H9 (cell line): ENCODE measurements at regions not wholly inside any gene's neighbourhood (a gene's known extent, or its start where the extent isn't known, plus 50 kb on each side); places are given as distances from the start of the nearest gene placed in this dataset.

Experiments
- DNase-seq: peaks from one replicate; pipeline ENCODE4 v3.0.0-alpha.2; 2017
- H2AFZ ChIP-seq: one replicate; pipeline ENCODE4 v1.6.1; 2013; ENCODE audit warnings: mild to moderate bottlenecking, low read length, control low read depth, moderate library complexity
- H2AK5ac ChIP-seq: 2 replicates; pipeline ENCODE4 v1.6.1; 2013; ENCODE audit warnings: low read length, control low read depth, mixed read lengths; ENCODE audit not compliant: insufficient read length
- H2BK120ac ChIP-seq: one replicate; pipeline ENCODE4 v1.6.1; 2013; ENCODE audit warnings: low read depth, mild to moderate bottlenecking, low read length, control low read depth, inconsistent platforms; ENCODE audit not compliant: poor library complexity, severe bottlenecking
- H2BK12ac ChIP-seq: 2 replicates; pipeline ENCODE4 v1.6.1; 2013; ENCODE audit warnings: low read length, control low read depth, mixed read lengths, low read depth; ENCODE audit not compliant: insufficient read length
- H2BK15ac ChIP-seq: 2 replicates; pipeline ENCODE4 v1.6.1; 2013; ENCODE audit warnings: low read depth, low read length, control low read depth
- H2BK20ac ChIP-seq: one replicate; pipeline ENCODE4 v1.6.1; 2013; ENCODE audit warnings: low read depth, mild to moderate bottlenecking, low read length, control low read depth, inconsistent platforms; ENCODE audit not compliant: poor library complexity, severe bottlenecking
- H2BK5ac ChIP-seq: 2 replicates; pipeline ENCODE4 v1.6.1; 2013; ENCODE audit warnings: low read length, control low read depth, mixed read lengths; ENCODE audit not compliant: insufficient read length
- H3K14ac ChIP-seq: 2 replicates; pipeline ENCODE4 v1.6.1; 2013; ENCODE audit warnings: low read length, control low read depth; ENCODE audit not compliant: insufficient read depth
- H3K18ac ChIP-seq: 2 replicates; pipeline ENCODE4 v1.6.1; 2013; ENCODE audit warnings: low read depth, mild to moderate bottlenecking, mixed read lengths, low read length, control low read depth; ENCODE audit not compliant: insufficient read length
- H3K23ac ChIP-seq: 2 replicates; pipeline ENCODE4 v1.6.1; 2013; ENCODE audit warnings: low read length, control low read depth, mixed read lengths, low read depth; ENCODE audit not compliant: insufficient read length
- H3K23me2 ChIP-seq: 2 replicates; pipeline ENCODE4 v1.6.1; 2013; ENCODE audit warnings: low read depth, mild to moderate bottlenecking, mixed read lengths, low read length, control low read depth; ENCODE audit not compliant: insufficient read length, poor library complexity, severe bottlenecking
- H3K27ac ChIP-seq: 2 replicates; pipeline ENCODE4 v1.5.1; 2013; ENCODE audit warnings: low read length, control low read depth, mixed read lengths, low read depth; ENCODE audit not compliant: insufficient read length
- H3K27me3 ChIP-seq: 2 replicates; pipeline ENCODE4 v1.6.1; 2013; ENCODE audit warnings: low read length, control low read depth, inconsistent platforms; ENCODE audit not compliant: insufficient read depth
- H3K4ac ChIP-seq: 2 replicates; pipeline ENCODE4 v1.6.1; 2013; ENCODE audit warnings: low read depth, mild to moderate bottlenecking, control low read depth, inconsistent platforms, low read length, moderate library complexity
- H3K4me1 ChIP-seq: 2 replicates; pipeline ENCODE4 v1.6.1; 2013; ENCODE audit warnings: low read length, control low read depth, inconsistent platforms; ENCODE audit not compliant: insufficient read depth
- H3K4me2 ChIP-seq: 2 replicates; pipeline ENCODE4 v1.6.1; 2013; ENCODE audit warnings: low read length, control low read depth, mixed read lengths; ENCODE audit not compliant: insufficient read length, insufficient read depth
- H3K56ac ChIP-seq: 2 replicates; pipeline ENCODE4 v1.6.1; 2013; ENCODE audit warnings: low read depth, mild to moderate bottlenecking, mixed read lengths, low read length, control low read depth; ENCODE audit not compliant: insufficient read length
- H3K79me1 ChIP-seq: 2 replicates; pipeline ENCODE4 v1.6.1; 2013; ENCODE audit warnings: low read depth, mild to moderate bottlenecking, moderate library complexity, low read length, control low read depth, inconsistent platforms; ENCODE audit not compliant: insufficient read depth, poor library complexity, severe bottlenecking
- H3K79me2 ChIP-seq: 2 replicates; pipeline ENCODE4 v1.6.1; 2013; ENCODE audit warnings: low read length, control low read depth, inconsistent platforms; ENCODE audit not compliant: insufficient read depth
- H3K9ac ChIP-seq: 2 replicates; pipeline ENCODE4 v1.6.1; 2013; ENCODE audit warnings: low read length, control low read depth, mixed read lengths; ENCODE audit not compliant: insufficient read length; ENCODE audit errors: extremely low read depth
- H3K9me3 ChIP-seq: one replicate; pipeline ENCODE4 v1.6.1; 2013; ENCODE audit warnings: low read depth, low read length, inconsistent platforms; ENCODE audit not compliant: control insufficient read depth
- H3T11ph ChIP-seq: one replicate; pipeline ENCODE4 v1.6.1; 2013; ENCODE audit warnings: mild to moderate bottlenecking, low read length, control low read depth, inconsistent platforms
- H4K20me1 ChIP-seq: one replicate; pipeline ENCODE4 v1.6.1; 2013; ENCODE audit not compliant: control insufficient read depth, insufficient read length, insufficient read depth
- H4K5ac ChIP-seq: 2 replicates; pipeline ENCODE4 v1.6.1; 2013; ENCODE audit warnings: low read depth, mild to moderate bottlenecking, mixed read lengths, low read length, control low read depth; ENCODE audit not compliant: insufficient read length
- H4K8ac ChIP-seq: replicated peaks from 2 replicates; pipeline ENCODE4 v1.6.1; 2013; ENCODE audit warnings: low read length, control low read depth, mixed read lengths, low read depth; ENCODE audit not compliant: insufficient read length
- H4K91ac ChIP-seq: 2 replicates; pipeline ENCODE4 v1.6.1; 2013; ENCODE audit warnings: low read depth, mild to moderate bottlenecking, moderate library complexity, mixed read lengths, low read length, control low read depth; ENCODE audit not compliant: insufficient read length
- H3K27ac Mint-ChIP-seq, 3 experiments: 2 replicates in 2 of 3; 3 replicates in 1 of 3; pipeline ENCODE4 v1.8.0; 2020 to 2021; ENCODE audit warnings: mixed read lengths in 3 of 3, mild to moderate bottlenecking in 1 of 3, moderate library complexity in 1 of 3
- H3K27me3 Mint-ChIP-seq: 2 replicates; pipeline ENCODE4 v1.8.0; 2021; ENCODE audit warnings: low read depth, mild to moderate bottlenecking, moderate library complexity, mixed read lengths
- H3K36me3 Mint-ChIP-seq, 3 experiments: 2 replicates in 2 of 3; 3 replicates in 1 of 3; pipeline ENCODE4 v1.8.0; 2020 to 2021; ENCODE audit warnings: low read depth in 3 of 3, mixed read lengths in 3 of 3; ENCODE audit not compliant: insufficient read depth in 1 of 3
- H3K4me1 Mint-ChIP-seq, 2 experiments: 2 replicates each; pipeline ENCODE4 v1.8.0; 2020; ENCODE audit warnings: mixed read lengths in 2 of 2
- H3K4me3 Mint-ChIP-seq, 2 experiments: 2 replicates in 1 of 2; 3 replicates in 1 of 2; pipeline ENCODE4 v1.8.0; 2020 to 2021; ENCODE audit warnings: mild to moderate bottlenecking in 2 of 2, mixed read lengths in 2 of 2, moderate library complexity in 1 of 2
- H3K9me3 Mint-ChIP-seq, 2 experiments: 2 replicates in 1 of 2; 3 replicates in 1 of 2; pipeline ENCODE4 v1.8.0; 2020; ENCODE audit warnings: mild to moderate bottlenecking in 2 of 2, mixed read lengths in 2 of 2, moderate library complexity in 1 of 2
- WGBS: extraction: QIAGEN DNeasy Blood & Tissue Kit; methylation state at CpG from one replicate; pipeline ENCODE4 v1.1.7; 2013; ENCODE audit warnings: missing lambda C conversion rate, low lambda C conversion rate, mixed read lengths; ENCODE audit not compliant: insufficient read length; ENCODE audit errors: extremely low coverage; 5-methylcytosine and 5-hydroxymethylcytosine counted together
- TF ChIP-seq, protein P1 (sequence below): fragments of 200-600 bp; sonication (generic); conservative IDR thresholded peaks from 3 replicates; pipeline ENCODE4 v1.8.0; 2021; ENCODE audit warnings: antibody characterized with exemption, mild to moderate bottlenecking

DNA sequence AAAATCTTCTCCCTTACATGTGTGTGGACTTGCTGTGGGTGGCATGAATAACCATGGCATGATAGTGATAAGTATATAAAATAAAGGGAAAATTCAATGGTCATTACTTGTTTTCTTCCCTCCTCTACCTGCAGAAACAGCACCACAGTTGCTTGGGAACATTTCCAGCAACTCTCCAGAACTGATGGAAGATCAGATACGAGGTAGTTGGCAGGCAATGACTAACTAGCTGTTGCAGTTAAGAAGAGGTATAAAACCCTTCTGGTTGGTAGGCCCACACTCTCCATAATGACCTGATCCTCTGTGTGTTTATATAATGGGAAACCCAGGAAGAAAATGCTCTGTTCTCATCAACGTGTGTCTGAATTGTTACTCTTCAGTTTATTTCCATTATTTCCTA lies 185.9 kb downstream of the SYK start:
- Histone ChIP-seq H2BK12ac (no peak overlapping the region), H3K14ac (no peak overlapping the region), H2BK5ac (no peak overlapping the region), H2AK5ac (no peak overlapping the region), H4K5ac (no peak overlapping the region), H3K9me3 (no peaks in the 10 kb centered on the region), H3K23ac (no peak overlapping the region), H3K23me2 (no peaks in the 10 kb centered on the region), H4K20me1 (no peaks in the 10 kb centered on the region), H3K4me2 (no peak overlapping the region), H3T11ph (no peak overlapping the region), H3K27me3 (no peaks in the 10 kb centered on the region), H3K18ac (no peak overlapping the region), H3K79me2 (no peaks in the 10 kb centered on the region), H4K91ac (no peak overlapping the region), H3K56ac (no peak overlapping the region), H2AFZ (no peak overlapping the region), H3K4me1 (no peaks in the 10 kb centered on the region), H2BK120ac (no peak overlapping the region), H4K8ac (no peak overlapping the region), H3K27ac (no peak overlapping the region), H3K4ac (no peak overlapping the region), H3K79me1 (no peaks in the 10 kb centered on the region), H2BK15ac (no peak overlapping the region), H2BK20ac (no peak overlapping the region), H3K9ac (no peak overlapping the region)
- TF ChIP-seq, protein P1, sequence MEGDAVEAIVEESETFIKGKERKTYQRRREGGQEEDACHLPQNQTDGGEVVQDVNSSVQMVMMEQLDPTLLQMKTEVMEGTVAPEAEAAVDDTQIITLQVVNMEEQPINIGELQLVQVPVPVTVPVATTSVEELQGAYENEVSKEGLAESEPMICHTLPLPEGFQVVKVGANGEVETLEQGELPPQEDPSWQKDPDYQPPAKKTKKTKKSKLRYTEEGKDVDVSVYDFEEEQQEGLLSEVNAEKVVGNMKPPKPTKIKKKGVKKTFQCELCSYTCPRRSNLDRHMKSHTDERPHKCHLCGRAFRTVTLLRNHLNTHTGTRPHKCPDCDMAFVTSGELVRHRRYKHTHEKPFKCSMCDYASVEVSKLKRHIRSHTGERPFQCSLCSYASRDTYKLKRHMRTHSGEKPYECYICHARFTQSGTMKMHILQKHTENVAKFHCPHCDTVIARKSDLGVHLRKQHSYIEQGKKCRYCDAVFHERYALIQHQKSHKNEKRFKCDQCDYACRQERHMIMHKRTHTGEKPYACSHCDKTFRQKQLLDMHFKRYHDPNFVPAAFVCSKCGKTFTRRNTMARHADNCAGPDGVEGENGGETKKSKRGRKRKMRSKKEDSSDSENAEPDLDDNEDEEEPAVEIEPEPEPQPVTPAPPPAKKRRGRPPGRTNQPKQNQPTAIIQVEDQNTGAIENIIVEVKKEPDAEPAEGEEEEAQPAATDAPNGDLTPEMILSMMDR: no peak
- Mint-ChIP-seq H3K27ac (no peak overlapping the region), H3K9me3 (peaks cover 0 to 8% of the 10 kb centered on the region in 2 experiments; a peak in 2 of 5 replicates), H3K4me1 (peaks cover 4 to 6% of the 10 kb centered on the region in 2 experiments), H3K36me3 (no peaks in the 10 kb centered on the region), H3K4me3 (no peak overlapping the region), H3K27me3 (no peaks in the 10 kb centered on the region)
- no CpG with 5 or more reads among the region's 2 CpGs for WGBS
- no peak for DNase-seq
